Spleen (tissue), 7 donors: ENCODE measurements at regions not wholly inside any gene's neighbourhood (a gene's known extent, or its start where the extent isn't known, plus 50 kb on each side); places are given as distances from the start of the nearest gene placed in this dataset.

Experiments
- POLR2A ChIP-seq, 3 donors: fragments of 450-650 bp; IDR thresholded peaks; one replicate each; pipeline ENCODE4 v1.5.1; 2017; ENCODE audit warnings: antibody characterized with exemption in 3 of 3, mild to moderate bottlenecking in 1 of 3
- POLR2AphosphoS5 ChIP-seq, 3 donors: sonication (generic); formaldehyde crosslinking; IDR thresholded peaks; one replicate each; pipeline ENCODE4 v1.5.1; 2017; ENCODE audit warnings: antibody characterized with exemption in 3 of 3
- TF ChIP-seq, protein P1 (sequence below), 11 experiments: fragments of 200-600 bp in 7 of 11; fragments of 450-650 bp in 4 of 11; sonication (generic) in 4 of 11; IDR thresholded peaks in 8 of 11; conservative IDR thresholded peaks in 3 of 11; 1 replicate in 7 of 11; 2 replicates in 4 of 11; pipeline versions ENCODE4 v1.4.0 to v1.8.0; 2016 to 2021; ENCODE audit warnings: antibody characterized with exemption in 11 of 11, inconsistent platforms in 4 of 11, mild to moderate bottlenecking in 1 of 11
- donor health status: DM: no; HTN: no; CAD: no; lungs with moderate emphysema.
- donor health status: DM: no; HTN: no; CAD: no.
- donor health status: DM: no; HTN: no; CAD: no.

DNA sequence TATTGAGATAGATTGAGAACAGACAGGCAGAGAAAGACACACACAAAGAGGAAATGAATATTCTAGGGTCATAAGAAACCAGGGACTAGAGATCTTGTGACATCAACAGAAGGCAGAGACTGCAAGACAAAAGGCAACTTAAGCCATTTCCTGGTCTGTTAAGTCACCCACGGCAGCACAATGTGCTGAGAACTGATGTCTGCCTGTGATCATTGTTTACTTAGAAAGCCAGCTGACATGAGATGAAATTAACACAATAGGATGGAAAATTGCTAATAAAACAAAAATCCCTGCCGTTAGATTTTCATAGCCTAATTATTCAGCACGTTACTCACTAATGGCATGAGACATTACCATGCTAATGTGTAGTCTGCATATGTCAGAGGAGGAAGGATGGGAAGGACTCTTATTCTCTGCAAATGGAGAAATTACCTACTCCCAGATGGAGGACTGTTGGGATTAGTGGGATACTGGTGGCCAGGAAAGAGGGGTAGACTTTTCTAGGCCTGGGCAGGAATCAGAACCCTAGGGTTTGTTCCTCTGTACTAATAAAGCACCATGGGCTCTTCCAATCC, 191.3 kb upstream of the PODXL start:
- TF ChIP-seq, protein P1, sequence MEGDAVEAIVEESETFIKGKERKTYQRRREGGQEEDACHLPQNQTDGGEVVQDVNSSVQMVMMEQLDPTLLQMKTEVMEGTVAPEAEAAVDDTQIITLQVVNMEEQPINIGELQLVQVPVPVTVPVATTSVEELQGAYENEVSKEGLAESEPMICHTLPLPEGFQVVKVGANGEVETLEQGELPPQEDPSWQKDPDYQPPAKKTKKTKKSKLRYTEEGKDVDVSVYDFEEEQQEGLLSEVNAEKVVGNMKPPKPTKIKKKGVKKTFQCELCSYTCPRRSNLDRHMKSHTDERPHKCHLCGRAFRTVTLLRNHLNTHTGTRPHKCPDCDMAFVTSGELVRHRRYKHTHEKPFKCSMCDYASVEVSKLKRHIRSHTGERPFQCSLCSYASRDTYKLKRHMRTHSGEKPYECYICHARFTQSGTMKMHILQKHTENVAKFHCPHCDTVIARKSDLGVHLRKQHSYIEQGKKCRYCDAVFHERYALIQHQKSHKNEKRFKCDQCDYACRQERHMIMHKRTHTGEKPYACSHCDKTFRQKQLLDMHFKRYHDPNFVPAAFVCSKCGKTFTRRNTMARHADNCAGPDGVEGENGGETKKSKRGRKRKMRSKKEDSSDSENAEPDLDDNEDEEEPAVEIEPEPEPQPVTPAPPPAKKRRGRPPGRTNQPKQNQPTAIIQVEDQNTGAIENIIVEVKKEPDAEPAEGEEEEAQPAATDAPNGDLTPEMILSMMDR (IDR thresholded peaks at IDR 0.05 in 8 of 11, conservative IDR thresholded peaks at IDR 0.05 in 3 of 11): no peak
- TF ChIP-seq POLR2A (IDR thresholded peaks at IDR 0.05) (no peak), POLR2AphosphoS5 (IDR thresholded peaks at IDR 0.05) (no peak)
